ENCODE measurements at regions not wholly inside any gene's neighbourhood (a gene's known extent, or its start where the extent isn't known, plus 50 kb on each side); places are given as distances from the start of the nearest gene placed in this dataset.

GRCh38 chr10:130350996-130351395 lies 214.8 kb downstream of the GLRX3 start:
- no peak for TF ChIP-seq CTCF (conservative IDR thresholded peaks at IDR 0.05 in 1 of 2, IDR thresholded peaks at IDR 0.05 in 1 of 2; ENCODE audit: extremely low read depth in 1 of 2, insufficient read depth in 1 of 2, low read depth in 1 of 2, low read length in 2 of 2)
- no peak for TF ChIP-seq EZH2 (IDR thresholded peaks at IDR 0.05; ENCODE audit: borderline replicate concordance, low read length)
